SU-DHL-6 (cell line): ENCODE measurements at regions not wholly inside any gene's neighbourhood (a gene's known extent, or its start where the extent isn't known, plus 50 kb on each side); places are given as distances from the start of the nearest gene placed in this dataset.
A peak's percentile ranks its signal among the peaks of the same experiment; 100 is the strongest.

ENCODE experiments used
- H2AFZ ChIP-seq: fragments of 200-600 bp; sonication (generic); 2 replicates; pipeline ENCODE4 v1.6.1; 2014; ENCODE audit warnings: low read depth, mild to moderate bottlenecking, moderate library complexity, mixed read lengths, antibody characterized with exemption, low read length; ENCODE audit not compliant: severe bottlenecking
- H3F3A ChIP-seq: fragments of 200-600 bp; shearing (Covaris generic); 2 replicates; pipeline ENCODE4 v1.6.0; 2016; ENCODE audit warnings: antibody characterized with exemption, mild to moderate bottlenecking; ENCODE audit not compliant: insufficient read depth
- H3K27ac ChIP-seq: fragments of 200-600 bp; sonication (generic); 2 replicates; pipeline ENCODE4 v1.5.1; 2016; ENCODE audit warnings: low read depth, mild to moderate bottlenecking, low read length, moderate library complexity, mixed read lengths
- H3K27me3 ChIP-seq: fragments of 200-600 bp; sonication (generic), shearing (Covaris generic); 2 replicates; pipeline ENCODE4 v1.6.0; 2014; ENCODE audit warnings: mild to moderate bottlenecking, low read length
- H3K36me3 ChIP-seq: fragments of 200-600 bp; sonication (generic); 2 replicates; pipeline ENCODE4 v1.6.1; 2014; ENCODE audit warnings: mild to moderate bottlenecking, low read length, mixed read lengths
- H3K4me2 ChIP-seq: fragments of 300-600, 200-600 bp; shearing (Covaris generic), sonication (generic); 2 replicates; pipeline ENCODE4 v1.6.0; 2014; ENCODE audit warnings: low read length, low read depth, mild to moderate bottlenecking; ENCODE audit not compliant: poor library complexity, severe bottlenecking
- H3K4me3 ChIP-seq: fragments of 200-600 bp; sonication (generic); 2 replicates; pipeline ENCODE4 v1.5.1; 2014; ENCODE audit warnings: antibody characterized with exemption, low read length, mild to moderate bottlenecking, mixed read lengths; ENCODE audit not compliant: insufficient read depth, poor library complexity, severe bottlenecking
- H3K79me2 ChIP-seq: fragments of 200-600 bp; sonication (generic); 2 replicates; pipeline ENCODE4 v1.6.1; 2014; ENCODE audit warnings: mild to moderate bottlenecking, low read length, moderate library complexity; ENCODE audit not compliant: insufficient read depth
- H3K9ac ChIP-seq: fragments of 200-600 bp; sonication (generic); 2 replicates; pipeline ENCODE4 v1.7.0; 2014; ENCODE audit warnings: mild to moderate bottlenecking, low read length
- H3K9me2 ChIP-seq: fragments of 200-600 bp; sonication (generic); replicated peaks from 2 replicates; pipeline ENCODE4 v1.6.1; 2014; ENCODE audit warnings: low read length; ENCODE audit not compliant: insufficient read depth
- H3K9me3 ChIP-seq: fragments of 200-600 bp; sonication (generic); 2 replicates; pipeline ENCODE4 v1.6.1; 2014; ENCODE audit warnings: low read length, mixed read lengths; ENCODE audit not compliant: insufficient read depth
- H4K20me1 ChIP-seq: fragments of 200-600 bp; sonication (generic); 2 replicates; pipeline ENCODE4 v1.6.1; 2014; ENCODE audit warnings: low read depth, mild to moderate bottlenecking, antibody characterized with exemption, low read length, moderate library complexity, mixed read lengths
- EZH2phosphoT487 ChIP-seq: fragments of 200-600 bp; sonication (generic), shearing (Covaris generic); conservative IDR thresholded peaks from 2 replicates; pipeline ENCODE4 v1.6.1; 2018; ENCODE audit warnings: mild to moderate bottlenecking, antibody characterized with exemption, low read length, moderate library complexity, mixed read lengths
- TF ChIP-seq, protein P1 (sequence below): fragments of 200-600 bp; sonication (generic); IDR thresholded peaks from one replicate; pipeline ENCODE4 v1.5.1; 2017; ENCODE audit warnings: antibody characterized with exemption, mild to moderate bottlenecking, low read length, moderate library complexity; ENCODE audit not compliant: insufficient read depth, poor library complexity, severe bottlenecking

DNA sequence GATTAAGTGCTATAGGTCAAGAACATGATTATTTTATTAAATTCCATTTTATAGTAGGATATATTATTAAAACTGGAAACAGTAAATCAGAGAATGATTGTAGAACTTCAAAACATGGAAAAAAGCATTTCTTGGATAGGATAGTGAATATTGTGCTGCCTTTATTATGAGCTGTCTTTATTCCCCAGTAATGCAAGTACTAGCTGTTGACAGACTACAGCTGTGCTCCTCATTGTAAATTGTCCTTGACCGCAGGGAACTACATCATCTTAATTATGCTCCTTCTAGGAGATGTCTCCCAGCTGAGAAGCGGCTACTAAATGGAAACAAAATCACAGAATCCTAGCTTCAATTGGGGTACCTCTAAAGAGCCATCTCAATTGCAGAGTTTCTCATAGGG, 1457.2 kb upstream of the PCDH7 start:
- no peaks in the 10 kb centered on the region for H3K9me3 ChIP-seq
- H3K9me2 ChIP-seq: no peaks in the 10 kb centered on the region
- H3K27ac ChIP-seq: no peak overlapping the region
- TF ChIP-seq EZH2phosphoT487: no peak
- TF ChIP-seq, protein P1, sequence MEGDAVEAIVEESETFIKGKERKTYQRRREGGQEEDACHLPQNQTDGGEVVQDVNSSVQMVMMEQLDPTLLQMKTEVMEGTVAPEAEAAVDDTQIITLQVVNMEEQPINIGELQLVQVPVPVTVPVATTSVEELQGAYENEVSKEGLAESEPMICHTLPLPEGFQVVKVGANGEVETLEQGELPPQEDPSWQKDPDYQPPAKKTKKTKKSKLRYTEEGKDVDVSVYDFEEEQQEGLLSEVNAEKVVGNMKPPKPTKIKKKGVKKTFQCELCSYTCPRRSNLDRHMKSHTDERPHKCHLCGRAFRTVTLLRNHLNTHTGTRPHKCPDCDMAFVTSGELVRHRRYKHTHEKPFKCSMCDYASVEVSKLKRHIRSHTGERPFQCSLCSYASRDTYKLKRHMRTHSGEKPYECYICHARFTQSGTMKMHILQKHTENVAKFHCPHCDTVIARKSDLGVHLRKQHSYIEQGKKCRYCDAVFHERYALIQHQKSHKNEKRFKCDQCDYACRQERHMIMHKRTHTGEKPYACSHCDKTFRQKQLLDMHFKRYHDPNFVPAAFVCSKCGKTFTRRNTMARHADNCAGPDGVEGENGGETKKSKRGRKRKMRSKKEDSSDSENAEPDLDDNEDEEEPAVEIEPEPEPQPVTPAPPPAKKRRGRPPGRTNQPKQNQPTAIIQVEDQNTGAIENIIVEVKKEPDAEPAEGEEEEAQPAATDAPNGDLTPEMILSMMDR: no peak
- no peaks in the 10 kb centered on the region for H3F3A ChIP-seq
- no peaks in the 10 kb centered on the region for H3K36me3 ChIP-seq
- no peaks in the 10 kb centered on the region for H4K20me1 ChIP-seq
- no peak overlapping the region for H2AFZ ChIP-seq
- H3K79me2 ChIP-seq: no peaks in the 10 kb centered on the region
- no peak overlapping the region for H3K9ac ChIP-seq
- no peaks in the 10 kb centered on the region for H3K27me3 ChIP-seq
- H3K4me3 ChIP-seq: no peak overlapping the region
- H3K4me2 ChIP-seq: no peak overlapping the region

DNA sequence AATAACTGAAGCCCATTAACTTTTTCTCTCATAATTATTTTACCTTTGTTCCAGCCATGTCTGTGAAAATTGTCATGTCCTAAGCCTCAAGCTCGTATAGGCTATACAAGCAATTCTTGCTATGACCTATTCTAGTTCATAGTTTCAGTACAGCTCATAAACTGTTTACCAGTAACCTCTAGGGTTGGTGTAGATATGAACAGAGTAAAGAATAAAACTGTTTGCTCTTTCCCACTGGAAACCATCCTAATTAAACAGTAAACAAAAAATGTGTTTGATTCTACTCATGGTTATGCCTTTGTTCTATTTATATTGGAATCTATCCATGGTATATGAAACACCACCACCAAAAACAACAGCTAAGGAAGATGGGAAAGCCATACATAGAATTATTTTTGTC, 1444.0 kb upstream of the PCDH7 start:
- Histone ChIP-seq H2AFZ (peak overlapping the region; percentile 16), H3K79me2 (no peaks in the 10 kb centered on the region), H4K20me1 (no peaks in the 10 kb centered on the region), H3K4me2 (no peak overlapping the region), H3F3A (no peaks in the 10 kb centered on the region), H3K9me3 (no peaks in the 10 kb centered on the region), H3K9ac (no peak overlapping the region), H3K27me3 (no peaks in the 10 kb centered on the region), H3K4me3 (no peak overlapping the region), H3K9me2 (no peaks in the 10 kb centered on the region), H3K36me3 (no peaks in the 10 kb centered on the region), H3K27ac (no peak overlapping the region)
- TF ChIP-seq, protein P1: no peak
- TF ChIP-seq EZH2phosphoT487: no peak

DNA sequence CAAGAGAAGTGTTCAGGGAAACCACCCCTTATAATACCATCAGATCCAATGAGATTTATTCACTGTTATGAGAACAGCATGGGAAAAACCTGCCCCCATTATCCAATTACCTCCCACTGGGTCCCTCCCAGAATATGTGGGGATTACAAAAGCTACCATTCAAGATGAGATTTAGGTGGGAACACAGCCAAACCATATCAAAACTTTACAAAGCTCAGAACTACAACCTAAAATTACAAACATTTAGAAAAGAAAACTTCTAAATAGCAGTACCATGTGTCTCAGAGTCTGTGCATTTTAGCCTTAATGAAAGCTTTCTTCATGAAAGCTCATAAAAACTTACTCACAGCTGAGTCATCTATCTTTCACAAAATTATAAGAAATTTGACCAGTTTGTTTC, 1442.8 kb upstream of the PCDH7 start:
- Histone ChIP-seq H3K4me3 (no peak overlapping the region), H2AFZ (no peak overlapping the region), H3K27me3 (no peaks in the 10 kb centered on the region), H3F3A (no peaks in the 10 kb centered on the region), H3K9me2 (no peaks in the 10 kb centered on the region), H3K9me3 (no peaks in the 10 kb centered on the region), H3K4me2 (no peak overlapping the region), H3K9ac (no peak overlapping the region), H3K36me3 (no peaks in the 10 kb centered on the region), H3K79me2 (no peaks in the 10 kb centered on the region), H4K20me1 (no peaks in the 10 kb centered on the region), H3K27ac (no peak overlapping the region)
- TF ChIP-seq EZH2phosphoT487: no peak
- TF ChIP-seq, protein P1: no peak
